ENCODE measurements at regions not wholly inside any gene's neighbourhood (a gene's known extent, or its start where the extent isn't known, plus 50 kb on each side); places are given as distances from the start of the nearest gene placed in this dataset.

- TF ChIP-seq, protein P1, sequence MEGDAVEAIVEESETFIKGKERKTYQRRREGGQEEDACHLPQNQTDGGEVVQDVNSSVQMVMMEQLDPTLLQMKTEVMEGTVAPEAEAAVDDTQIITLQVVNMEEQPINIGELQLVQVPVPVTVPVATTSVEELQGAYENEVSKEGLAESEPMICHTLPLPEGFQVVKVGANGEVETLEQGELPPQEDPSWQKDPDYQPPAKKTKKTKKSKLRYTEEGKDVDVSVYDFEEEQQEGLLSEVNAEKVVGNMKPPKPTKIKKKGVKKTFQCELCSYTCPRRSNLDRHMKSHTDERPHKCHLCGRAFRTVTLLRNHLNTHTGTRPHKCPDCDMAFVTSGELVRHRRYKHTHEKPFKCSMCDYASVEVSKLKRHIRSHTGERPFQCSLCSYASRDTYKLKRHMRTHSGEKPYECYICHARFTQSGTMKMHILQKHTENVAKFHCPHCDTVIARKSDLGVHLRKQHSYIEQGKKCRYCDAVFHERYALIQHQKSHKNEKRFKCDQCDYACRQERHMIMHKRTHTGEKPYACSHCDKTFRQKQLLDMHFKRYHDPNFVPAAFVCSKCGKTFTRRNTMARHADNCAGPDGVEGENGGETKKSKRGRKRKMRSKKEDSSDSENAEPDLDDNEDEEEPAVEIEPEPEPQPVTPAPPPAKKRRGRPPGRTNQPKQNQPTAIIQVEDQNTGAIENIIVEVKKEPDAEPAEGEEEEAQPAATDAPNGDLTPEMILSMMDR (IDR thresholded peaks at IDR 0.05) = no peak
- TF ChIP-seq POLR2A (IDR thresholded peaks at IDR 0.05) (no peak), POLR2AphosphoS5 (IDR thresholded peaks at IDR 0.05) (no peak)
- Histone ChIP-seq H3K36me3 (no peaks in the 10 kb centered on the region), H3K4me3 (no peak overlapping the region), H3K27ac (no peak overlapping the region), H3K27me3 (no peaks in the 10 kb centered on the region), H3K9me3 (no peaks in the 10 kb centered on the region), H3K4me1 (no peaks in the 10 kb centered on the region)
- intact Hi-C loops (cut with DNase I; ENCODE audit: low total_unique reads) = no loop called here
- DNase-seq (ENCODE audit: low spot score in 2 of 2) = no peak
Observed at GRCh38 chr11:28491431-28491830, 383.2 kb downstream of the METTL15 start.

DNA sequence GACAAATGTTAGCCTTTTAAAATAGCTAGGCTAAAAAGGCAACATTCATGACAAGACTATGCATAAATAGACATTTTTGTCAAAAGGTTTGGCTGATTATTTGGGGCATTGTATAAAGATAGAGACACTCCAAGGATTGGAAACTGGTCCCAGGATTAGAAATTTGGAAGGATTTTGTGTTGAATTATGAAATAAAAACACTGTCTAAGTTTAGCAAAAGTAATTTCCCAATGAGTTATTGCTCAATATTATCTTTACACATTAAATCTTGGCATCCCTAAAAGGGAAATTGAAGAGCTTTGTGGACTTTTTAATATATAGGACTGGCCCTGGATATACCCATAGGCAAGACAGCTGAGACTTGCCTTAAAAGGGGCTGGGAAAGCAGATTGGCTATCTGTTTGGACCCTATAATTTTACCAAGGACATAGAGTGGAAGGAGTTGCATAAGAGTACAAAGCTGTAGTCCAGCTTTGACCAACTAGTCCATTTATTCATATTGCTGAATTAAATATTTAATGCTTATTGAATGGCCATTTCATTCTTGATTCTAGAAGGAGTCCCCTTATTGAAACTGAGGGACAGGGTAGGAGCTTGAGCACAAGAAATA is 382.7 kb downstream of the METTL15 start:
- Histone ChIP-seq H3K27me3 (no peaks in the 10 kb centered on the region), H3K36me3 (no peaks in the 10 kb centered on the region), H3K4me3 (no peak overlapping the region), H3K27ac (no peak overlapping the region), H3K9me3 (no peaks in the 10 kb centered on the region), H3K4me1 (no peaks in the 10 kb centered on the region)
- intact Hi-C loops (cut with DNase I; ENCODE audit: low total_unique reads) = no loop called here
- TF ChIP-seq, protein P1 (IDR thresholded peaks at IDR 0.05) = no peak
- no peak for TF ChIP-seq POLR2AphosphoS5 (IDR thresholded peaks at IDR 0.05)
- no peak for TF ChIP-seq POLR2A (IDR thresholded peaks at IDR 0.05)
- no peak for DNase-seq (ENCODE audit: low spot score in 2 of 2)

DNA sequence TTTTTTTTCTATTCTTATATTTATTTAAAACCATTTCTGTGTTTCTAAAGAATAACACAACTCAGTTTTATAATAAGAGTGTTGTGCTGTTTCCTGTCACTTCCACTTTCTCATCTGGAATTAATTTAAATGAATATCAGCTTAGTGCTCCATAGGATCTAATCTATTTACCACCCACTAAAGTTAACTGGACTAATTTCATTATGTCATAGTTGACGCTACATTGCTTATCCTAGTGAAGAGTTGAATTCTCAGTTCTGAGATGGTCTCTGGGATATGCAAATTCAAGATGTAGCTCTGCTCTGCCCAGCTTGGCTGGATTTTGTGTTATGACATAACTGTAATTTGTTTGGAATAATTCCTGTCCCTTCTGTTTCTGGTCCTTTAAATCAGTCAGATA is 380.1 kb downstream of the METTL15 start:
- DNase-seq (ENCODE audit: low spot score in 2 of 2) = no peak
- intact Hi-C loops (cut with DNase I; ENCODE audit: low total_unique reads) = no loop called here
- Histone ChIP-seq H3K36me3 (no peaks in the 10 kb centered on the region), H3K27ac (no peak overlapping the region), H3K4me1 (no peaks in the 10 kb centered on the region), H3K27me3 (no peaks in the 10 kb centered on the region), H3K4me3 (no peak overlapping the region), H3K9me3 (no peaks in the 10 kb centered on the region)
- TF ChIP-seq, protein P1 (IDR thresholded peaks at IDR 0.05) = no peak
- TF ChIP-seq POLR2AphosphoS5 (IDR thresholded peaks at IDR 0.05) (no peak), POLR2A (IDR thresholded peaks at IDR 0.05) (no peak)

DNA sequence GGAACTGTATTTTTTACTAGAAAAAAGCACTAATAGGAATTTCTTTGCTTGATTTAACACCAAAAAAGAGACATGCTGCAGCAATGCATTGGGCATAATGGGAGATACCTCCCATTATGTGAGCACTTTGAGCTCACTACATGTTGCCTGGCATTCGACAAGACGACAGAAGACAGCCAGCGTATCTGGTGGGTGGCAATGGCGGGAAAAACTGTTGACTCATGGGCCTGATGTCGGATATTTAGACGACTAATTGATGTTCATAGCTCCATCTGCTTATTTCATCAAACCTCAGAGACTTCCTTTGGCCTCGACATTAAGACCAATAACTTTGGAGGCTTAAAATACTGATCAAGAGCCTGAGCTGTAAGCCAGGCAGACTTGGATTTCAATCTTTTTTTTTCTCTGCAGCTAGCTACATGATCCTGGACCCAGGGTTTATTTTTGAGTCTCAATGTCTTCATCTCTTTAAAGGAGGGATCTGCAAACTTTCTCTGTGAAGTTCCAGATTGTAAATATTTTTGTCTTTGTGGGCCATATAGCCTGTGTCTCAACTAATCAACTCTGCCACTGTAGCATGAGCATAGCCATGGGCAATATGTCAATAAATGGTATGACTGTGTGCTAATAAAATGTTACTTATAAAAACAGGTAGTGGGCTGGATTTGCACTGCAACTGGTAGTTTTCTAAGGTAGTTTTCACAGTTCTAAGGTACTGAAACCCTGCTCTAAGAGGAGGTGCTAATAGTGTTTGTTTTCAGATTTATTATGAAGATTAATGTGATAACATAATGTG is 375.1 kb downstream of the METTL15 start:
- Histone ChIP-seq H3K27me3 (no peaks in the 10 kb centered on the region), H3K4me3 (no peak overlapping the region), H3K27ac (no peak overlapping the region), H3K4me1 (no peaks in the 10 kb centered on the region), H3K9me3 (no peaks in the 10 kb centered on the region), H3K36me3 (no peaks in the 10 kb centered on the region)
- TF ChIP-seq POLR2AphosphoS5 (IDR thresholded peaks at IDR 0.05) (no peak), POLR2A (IDR thresholded peaks at IDR 0.05) (no peak)
- TF ChIP-seq, protein P1 (IDR thresholded peaks at IDR 0.05) = no peak
- intact Hi-C loops (cut with DNase I; ENCODE audit: low total_unique reads) = no loop called here
- no peak for DNase-seq (ENCODE audit: low spot score in 2 of 2)

- Histone ChIP-seq H3K4me3 (no peak overlapping the region), H3K27me3 (no peaks in the 10 kb centered on the region), H3K36me3 (no peaks in the 10 kb centered on the region), H3K27ac (no peak overlapping the region), H3K9me3 (no peaks in the 10 kb centered on the region), H3K4me1 (no peaks in the 10 kb centered on the region)
- TF ChIP-seq, protein P1 (IDR thresholded peaks at IDR 0.05) = no peak
- no peak for TF ChIP-seq POLR2AphosphoS5 (IDR thresholded peaks at IDR 0.05)
- TF ChIP-seq POLR2A (IDR thresholded peaks at IDR 0.05) = no peak
- intact Hi-C loops (cut with DNase I; ENCODE audit: low total_unique reads) = no loop called here
- DNase-seq (ENCODE audit: low spot score in 2 of 2) = no peak
Observed at GRCh38 chr11:28482666-28483065, 374.5 kb downstream of the METTL15 start.

Measured in breast epithelium (tissue), 4 donors.